H9 (cell line): ENCODE measurements at regions not wholly inside any gene's neighbourhood (a gene's known extent, or its start where the extent isn't known, plus 50 kb on each side); places are given as distances from the start of the nearest gene placed in this dataset.

Experiments used
- DNase-seq: peaks from one replicate; pipeline ENCODE4 v3.0.0-alpha.2; 2017
- H2AFZ ChIP-seq: one replicate; pipeline ENCODE4 v1.6.1; 2013; ENCODE audit warnings: mild to moderate bottlenecking, low read length, control low read depth, moderate library complexity
- H2AK5ac ChIP-seq: 2 replicates; pipeline ENCODE4 v1.6.1; 2013; ENCODE audit warnings: low read length, control low read depth, mixed read lengths; ENCODE audit not compliant: insufficient read length
- H2BK120ac ChIP-seq: one replicate; pipeline ENCODE4 v1.6.1; 2013; ENCODE audit warnings: low read depth, mild to moderate bottlenecking, low read length, control low read depth, inconsistent platforms; ENCODE audit not compliant: poor library complexity, severe bottlenecking
- H2BK12ac ChIP-seq: 2 replicates; pipeline ENCODE4 v1.6.1; 2013; ENCODE audit warnings: low read length, control low read depth, mixed read lengths, low read depth; ENCODE audit not compliant: insufficient read length
- H2BK15ac ChIP-seq: 2 replicates; pipeline ENCODE4 v1.6.1; 2013; ENCODE audit warnings: low read depth, low read length, control low read depth
- H2BK20ac ChIP-seq: one replicate; pipeline ENCODE4 v1.6.1; 2013; ENCODE audit warnings: low read depth, mild to moderate bottlenecking, low read length, control low read depth, inconsistent platforms; ENCODE audit not compliant: poor library complexity, severe bottlenecking
- H2BK5ac ChIP-seq: 2 replicates; pipeline ENCODE4 v1.6.1; 2013; ENCODE audit warnings: low read length, control low read depth, mixed read lengths; ENCODE audit not compliant: insufficient read length
- H3K14ac ChIP-seq: 2 replicates; pipeline ENCODE4 v1.6.1; 2013; ENCODE audit warnings: low read length, control low read depth; ENCODE audit not compliant: insufficient read depth
- H3K18ac ChIP-seq: 2 replicates; pipeline ENCODE4 v1.6.1; 2013; ENCODE audit warnings: low read depth, mild to moderate bottlenecking, mixed read lengths, low read length, control low read depth; ENCODE audit not compliant: insufficient read length
- H3K23ac ChIP-seq: 2 replicates; pipeline ENCODE4 v1.6.1; 2013; ENCODE audit warnings: low read length, control low read depth, mixed read lengths, low read depth; ENCODE audit not compliant: insufficient read length
- H3K23me2 ChIP-seq: 2 replicates; pipeline ENCODE4 v1.6.1; 2013; ENCODE audit warnings: low read depth, mild to moderate bottlenecking, mixed read lengths, low read length, control low read depth; ENCODE audit not compliant: insufficient read length, poor library complexity, severe bottlenecking
- H3K27ac ChIP-seq: 2 replicates; pipeline ENCODE4 v1.5.1; 2013; ENCODE audit warnings: low read length, control low read depth, mixed read lengths, low read depth; ENCODE audit not compliant: insufficient read length
- H3K27me3 ChIP-seq: 2 replicates; pipeline ENCODE4 v1.6.1; 2013; ENCODE audit warnings: low read length, control low read depth, inconsistent platforms; ENCODE audit not compliant: insufficient read depth
- H3K4ac ChIP-seq: 2 replicates; pipeline ENCODE4 v1.6.1; 2013; ENCODE audit warnings: low read depth, mild to moderate bottlenecking, control low read depth, inconsistent platforms, low read length, moderate library complexity
- H3K4me1 ChIP-seq: 2 replicates; pipeline ENCODE4 v1.6.1; 2013; ENCODE audit warnings: low read length, control low read depth, inconsistent platforms; ENCODE audit not compliant: insufficient read depth
- H3K4me2 ChIP-seq: 2 replicates; pipeline ENCODE4 v1.6.1; 2013; ENCODE audit warnings: low read length, control low read depth, mixed read lengths; ENCODE audit not compliant: insufficient read length, insufficient read depth
- H3K56ac ChIP-seq: 2 replicates; pipeline ENCODE4 v1.6.1; 2013; ENCODE audit warnings: low read depth, mild to moderate bottlenecking, mixed read lengths, low read length, control low read depth; ENCODE audit not compliant: insufficient read length
- H3K79me1 ChIP-seq: 2 replicates; pipeline ENCODE4 v1.6.1; 2013; ENCODE audit warnings: low read depth, mild to moderate bottlenecking, moderate library complexity, low read length, control low read depth, inconsistent platforms; ENCODE audit not compliant: insufficient read depth, poor library complexity, severe bottlenecking
- H3K79me2 ChIP-seq: 2 replicates; pipeline ENCODE4 v1.6.1; 2013; ENCODE audit warnings: low read length, control low read depth, inconsistent platforms; ENCODE audit not compliant: insufficient read depth
- H3K9ac ChIP-seq: 2 replicates; pipeline ENCODE4 v1.6.1; 2013; ENCODE audit warnings: low read length, control low read depth, mixed read lengths; ENCODE audit not compliant: insufficient read length; ENCODE audit errors: extremely low read depth
- H3K9me3 ChIP-seq: one replicate; pipeline ENCODE4 v1.6.1; 2013; ENCODE audit warnings: low read depth, low read length, inconsistent platforms; ENCODE audit not compliant: control insufficient read depth
- H3T11ph ChIP-seq: one replicate; pipeline ENCODE4 v1.6.1; 2013; ENCODE audit warnings: mild to moderate bottlenecking, low read length, control low read depth, inconsistent platforms
- H4K20me1 ChIP-seq: one replicate; pipeline ENCODE4 v1.6.1; 2013; ENCODE audit not compliant: control insufficient read depth, insufficient read length, insufficient read depth
- H4K5ac ChIP-seq: 2 replicates; pipeline ENCODE4 v1.6.1; 2013; ENCODE audit warnings: low read depth, mild to moderate bottlenecking, mixed read lengths, low read length, control low read depth; ENCODE audit not compliant: insufficient read length
- H4K8ac ChIP-seq: replicated peaks from 2 replicates; pipeline ENCODE4 v1.6.1; 2013; ENCODE audit warnings: low read length, control low read depth, mixed read lengths, low read depth; ENCODE audit not compliant: insufficient read length
- H4K91ac ChIP-seq: 2 replicates; pipeline ENCODE4 v1.6.1; 2013; ENCODE audit warnings: low read depth, mild to moderate bottlenecking, moderate library complexity, mixed read lengths, low read length, control low read depth; ENCODE audit not compliant: insufficient read length
- H3K27ac Mint-ChIP-seq, 3 experiments: 2 replicates in 2 of 3; 3 replicates in 1 of 3; pipeline ENCODE4 v1.8.0; 2020 to 2021; ENCODE audit warnings: mixed read lengths in 3 of 3, mild to moderate bottlenecking in 1 of 3, moderate library complexity in 1 of 3
- H3K27me3 Mint-ChIP-seq: 2 replicates; pipeline ENCODE4 v1.8.0; 2021; ENCODE audit warnings: low read depth, mild to moderate bottlenecking, moderate library complexity, mixed read lengths
- H3K36me3 Mint-ChIP-seq, 3 experiments: 2 replicates in 2 of 3; 3 replicates in 1 of 3; pipeline ENCODE4 v1.8.0; 2020 to 2021; ENCODE audit warnings: low read depth in 3 of 3, mixed read lengths in 3 of 3; ENCODE audit not compliant: insufficient read depth in 1 of 3
- H3K4me1 Mint-ChIP-seq, 2 experiments: 2 replicates each; pipeline ENCODE4 v1.8.0; 2020; ENCODE audit warnings: mixed read lengths in 2 of 2
- H3K4me3 Mint-ChIP-seq, 2 experiments: 2 replicates in 1 of 2; 3 replicates in 1 of 2; pipeline ENCODE4 v1.8.0; 2020 to 2021; ENCODE audit warnings: mild to moderate bottlenecking in 2 of 2, mixed read lengths in 2 of 2, moderate library complexity in 1 of 2
- H3K9me3 Mint-ChIP-seq, 2 experiments: 2 replicates in 1 of 2; 3 replicates in 1 of 2; pipeline ENCODE4 v1.8.0; 2020; ENCODE audit warnings: mild to moderate bottlenecking in 2 of 2, mixed read lengths in 2 of 2, moderate library complexity in 1 of 2
- WGBS: extraction: QIAGEN DNeasy Blood & Tissue Kit; methylation state at CpG from one replicate; pipeline ENCODE4 v1.1.7; 2013; ENCODE audit warnings: missing lambda C conversion rate, low lambda C conversion rate, mixed read lengths; ENCODE audit not compliant: insufficient read length; ENCODE audit errors: extremely low coverage; 5-methylcytosine and 5-hydroxymethylcytosine counted together
- TF ChIP-seq, protein P1 (sequence below): fragments of 200-600 bp; sonication (generic); conservative IDR thresholded peaks from 3 replicates; pipeline ENCODE4 v1.8.0; 2021; ENCODE audit warnings: antibody characterized with exemption, mild to moderate bottlenecking

DNA sequence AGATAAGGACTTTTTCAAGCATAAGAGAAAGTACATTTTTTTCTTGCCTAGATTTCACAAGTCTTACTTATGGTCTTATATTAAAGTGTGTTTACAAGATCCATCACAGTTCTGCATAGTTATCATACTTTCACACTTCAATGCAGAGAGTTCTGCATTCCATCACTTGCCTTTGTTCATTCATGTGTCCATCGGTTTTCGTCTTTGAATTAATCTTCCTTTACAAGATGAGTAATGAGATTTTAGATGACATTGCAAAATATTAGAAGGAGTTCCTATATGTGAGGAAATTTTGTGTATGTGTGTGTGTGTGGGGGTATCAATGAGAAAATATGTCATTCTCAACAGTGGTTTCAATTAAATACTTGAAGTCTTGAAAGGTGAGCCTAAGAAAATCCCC, 98.1 kb upstream of the GUCY1A2 start:
- Mint-ChIP-seq H3K9me3 (peaks cover 0 to 9% of the 10 kb centered on the region in 2 experiments; a peak in 3 of 5 replicates), H3K4me3 (no peak overlapping the region), H3K4me1 (no peaks in the 10 kb centered on the region), H3K27me3 (no peaks in the 10 kb centered on the region; the same call in 1 of the 2 replicates), H3K27ac (no peak overlapping the region), H3K36me3 (peaks cover 0 to 3% (median 0%) of the 10 kb centered on the region in 3 experiments; a peak in 1 of 7 replicates)
- H3K4me1 ChIP-seq, result no peaks in the 10 kb centered on the region
- no peak overlapping the region for H2AK5ac ChIP-seq
- no peaks in the 10 kb centered on the region for H3K23me2 ChIP-seq
- no peak overlapping the region for H4K8ac ChIP-seq
- H3K27me3 ChIP-seq, result no peaks in the 10 kb centered on the region
- no peaks in the 10 kb centered on the region for H3K79me2 ChIP-seq
- no peak overlapping the region for H4K91ac ChIP-seq
- no peak overlapping the region for H3K4ac ChIP-seq
- H2AFZ ChIP-seq, result no peak overlapping the region
- no peak overlapping the region for H2BK5ac ChIP-seq
- no peak for DNase-seq
- H3T11ph ChIP-seq, result no peak overlapping the region
- H4K5ac ChIP-seq, result no peak overlapping the region
- H2BK12ac ChIP-seq, result no peak overlapping the region
- no peak overlapping the region for H2BK20ac ChIP-seq
- no peak overlapping the region for H3K27ac ChIP-seq
- H2BK15ac ChIP-seq, result no peak overlapping the region
- TF ChIP-seq, protein P1, sequence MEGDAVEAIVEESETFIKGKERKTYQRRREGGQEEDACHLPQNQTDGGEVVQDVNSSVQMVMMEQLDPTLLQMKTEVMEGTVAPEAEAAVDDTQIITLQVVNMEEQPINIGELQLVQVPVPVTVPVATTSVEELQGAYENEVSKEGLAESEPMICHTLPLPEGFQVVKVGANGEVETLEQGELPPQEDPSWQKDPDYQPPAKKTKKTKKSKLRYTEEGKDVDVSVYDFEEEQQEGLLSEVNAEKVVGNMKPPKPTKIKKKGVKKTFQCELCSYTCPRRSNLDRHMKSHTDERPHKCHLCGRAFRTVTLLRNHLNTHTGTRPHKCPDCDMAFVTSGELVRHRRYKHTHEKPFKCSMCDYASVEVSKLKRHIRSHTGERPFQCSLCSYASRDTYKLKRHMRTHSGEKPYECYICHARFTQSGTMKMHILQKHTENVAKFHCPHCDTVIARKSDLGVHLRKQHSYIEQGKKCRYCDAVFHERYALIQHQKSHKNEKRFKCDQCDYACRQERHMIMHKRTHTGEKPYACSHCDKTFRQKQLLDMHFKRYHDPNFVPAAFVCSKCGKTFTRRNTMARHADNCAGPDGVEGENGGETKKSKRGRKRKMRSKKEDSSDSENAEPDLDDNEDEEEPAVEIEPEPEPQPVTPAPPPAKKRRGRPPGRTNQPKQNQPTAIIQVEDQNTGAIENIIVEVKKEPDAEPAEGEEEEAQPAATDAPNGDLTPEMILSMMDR, result no peak
- H3K79me1 ChIP-seq, result no peaks in the 10 kb centered on the region
- no peak overlapping the region for H3K18ac ChIP-seq
- WGBS, result no CpG with 5 or more reads among the region's 2 CpGs
- no peak overlapping the region for H3K14ac ChIP-seq
- H3K9me3 ChIP-seq, result no peaks in the 10 kb centered on the region
- H3K23ac ChIP-seq, result no peak overlapping the region
- no peak overlapping the region for H3K56ac ChIP-seq
- no peak overlapping the region for H2BK120ac ChIP-seq
- H3K4me2 ChIP-seq, result no peak overlapping the region
- no peak overlapping the region for H3K9ac ChIP-seq
- H4K20me1 ChIP-seq, result no peaks in the 10 kb centered on the region
